Lung (tissue), 11 donors: ENCODE measurements at regions not wholly inside any gene's neighbourhood (a gene's known extent, or its start where the extent isn't known, plus 50 kb on each side); places are given as distances from the start of the nearest gene placed in this dataset.

Experiments used
- ATAC-seq: fragments of 200-7000 bp; cut with Tn5 transposase; one replicate; pipeline ENCODE4 v1.9.1; 2020; ENCODE audit warnings: moderate number of reproducible peaks; ENCODE audit not compliant: insufficient read depth, low FRiP score
- DNase-seq, 3 donors: peaks; one replicate each; pipeline ENCODE4 v3.0.0-alpha.2; 2013 to 2017
- H3K27ac ChIP-seq, 2 donors: one replicate each; pipeline ENCODE4 v1.5.1; 2013; ENCODE audit warnings: mild to moderate bottlenecking in 2 of 2, moderate library complexity in 2 of 2, control low read depth in 1 of 2, inconsistent platforms in 1 of 2, low read depth in 1 of 2, low read length in 1 of 2
- H3K27me3 ChIP-seq, 3 donors: one replicate each; pipeline ENCODE4 v1.5.1; 2013; ENCODE audit warnings: low read length in 2 of 3; ENCODE audit not compliant: control insufficient read depth in 3 of 3, insufficient read depth in 3 of 3
- H3K36me3 ChIP-seq, 4 donors: one replicate each; pipeline ENCODE4 v1.5.1; 2013; ENCODE audit warnings: low read length in 4 of 4, mild to moderate bottlenecking in 1 of 4, moderate library complexity in 1 of 4; ENCODE audit not compliant: control insufficient read depth in 4 of 4, insufficient read depth in 4 of 4
- H3K4me1 ChIP-seq, 5 donors: one replicate each; pipeline ENCODE4 v1.5.1; 2013; ENCODE audit warnings: low read length in 5 of 5, mild to moderate bottlenecking in 2 of 5, moderate library complexity in 1 of 5; ENCODE audit not compliant: control insufficient read depth in 5 of 5, insufficient read depth in 5 of 5
- H3K4me3 ChIP-seq: one replicate; pipeline ENCODE4 v1.5.1; 2013; ENCODE audit warnings: mild to moderate bottlenecking, control low read depth, moderate library complexity
- H3K9ac ChIP-seq, 2 donors: one replicate each; pipeline ENCODE4 v1.5.1; 2013; ENCODE audit warnings: low read length in 2 of 2, control low read depth in 1 of 2; ENCODE audit not compliant: insufficient read depth in 1 of 2
- H3K9me3 ChIP-seq, 4 donors: one replicate each; pipeline ENCODE4 v1.5.1; 2013; ENCODE audit warnings: low read length in 3 of 4, mild to moderate bottlenecking in 1 of 4, moderate library complexity in 1 of 4; ENCODE audit not compliant: control insufficient read depth in 4 of 4, insufficient read depth in 3 of 4
- CTCF ChIP-seq: IDR thresholded peaks from 2 replicates; pipeline ENCODE4 v1.5.1; 2012; ENCODE audit warnings: mild to moderate bottlenecking; ENCODE audit errors: control extremely low read depth, extremely low read depth
- WGBS, 2 donors: extraction: QIAGEN DNeasy Blood & Tissue Kit; methylation state at CpG; one replicate each; pipeline ENCODE4 v1.1.7; 2013; 5-methylcytosine and 5-hydroxymethylcytosine counted together
- donor health status: control.
- donor health status: control.
- donor health status: Bipolar disorder and iron deficiency.
- donor health status: healthy.
- donor health status: DM: yes; HTN: yes; CAD: no.

- DNase-seq (no peak), ATAC-seq (no peak)
- H3K4me1 ChIP-seq: peaks cover 0 to 11% (median 0%) of the 10 kb centered on the region in 5 donors
- WGBS, 2 donors: 76 to 81% methylated on average over 2 of the region's 2 CpGs
- H3K9me3 ChIP-seq: no peaks in the 10 kb centered on the region
- no peaks in the 10 kb centered on the region for H3K36me3 ChIP-seq
- no peak overlapping the region for H3K27ac ChIP-seq
- no peaks in the 10 kb centered on the region for H3K27me3 ChIP-seq
- H3K4me3 ChIP-seq: no peak overlapping the region
- no peak for TF ChIP-seq CTCF
- H3K9ac ChIP-seq: no peak overlapping the region
Observed at GRCh38 chr14:76974365-76974764, 54.1 kb downstream of the IRF2BPL start.

- Histone ChIP-seq H3K27ac (no peak overlapping the region), H3K36me3 (no peaks in the 10 kb centered on the region), H3K4me3 (no peak overlapping the region), H3K9ac (no peak overlapping the region), H3K4me1 (peaks cover 0 to 11% (median 0%) of the 10 kb centered on the region in 5 donors), H3K9me3 (no peaks in the 10 kb centered on the region), H3K27me3 (no peaks in the 10 kb centered on the region)
- WGBS, 2 donors: 81 to 84% methylated on average over 6 of the region's 6 CpGs
- ATAC-seq: no peak
- no peak for DNase-seq
- TF ChIP-seq CTCF: no peak
Observed at GRCh38 chr14:76971549-76971948, 57.0 kb downstream of the IRF2BPL start.

GRCh38 chr14:76968621-76969063 lies 59.9 kb downstream of the IRF2BPL start:
- H3K27me3 ChIP-seq: no peaks in the 10 kb centered on the region
- no peak for TF ChIP-seq CTCF
- H3K36me3 ChIP-seq: no peaks in the 10 kb centered on the region
- H3K4me3 ChIP-seq: no peak overlapping the region
- no peaks in the 10 kb centered on the region for H3K9me3 ChIP-seq
- 90 to 93% methylated on average over 16 of the region's 16 CpGs for WGBS, 2 donors
- peaks cover 0 to 8% (median 0%) of the 10 kb centered on the region in 5 donors for H3K4me1 ChIP-seq
- no peak for DNase-seq
- no peak overlapping the region for H3K9ac ChIP-seq
- no peak for ATAC-seq
- H3K27ac ChIP-seq: no peak overlapping the region

- Histone ChIP-seq H3K36me3 (no peaks in the 10 kb centered on the region), H3K27ac (no peak overlapping the region), H3K27me3 (no peaks in the 10 kb centered on the region), H3K9ac (no peak overlapping the region), H3K4me1 (peaks cover 0 to 8% (median 0%) of the 10 kb centered on the region in 5 donors), H3K4me3 (no peak overlapping the region), H3K9me3 (no peaks in the 10 kb centered on the region)
- DNase-seq: no peak
- TF ChIP-seq CTCF: no peak
- WGBS, 2 donors: 89 to 92% methylated on average over 7 of the region's 7 CpGs
- ATAC-seq: no peak
Observed at GRCh38 chr14:76967788-76968187, 60.7 kb downstream of the IRF2BPL start.
